NB4 (cell line): ENCODE measurements at regions not wholly inside any gene's neighbourhood (a gene's known extent, or its start where the extent isn't known, plus 50 kb on each side); places are given as distances from the start of the nearest gene placed in this dataset.

ENCODE experiments used
- DNase-seq: peaks from one replicate; pipeline ENCODE4 v3.0.0; 2010; ENCODE audit warnings: low read depth
- H3K4me3 ChIP-seq: one replicate; pipeline ENCODE4 v1.5.1; 2011; ENCODE audit warnings: mild to moderate bottlenecking, low read depth, low read length, moderate library complexity
- MYC ChIP-seq: IDR thresholded peaks from 2 replicates; pipeline ENCODE4 v1.6.1; 2011; ENCODE audit warnings: low read depth, low read length
- POLR2A ChIP-seq: IDR thresholded peaks from 2 replicates; pipeline ENCODE4 v1.6.1; 2011; ENCODE audit warnings: mild to moderate bottlenecking; ENCODE audit not compliant: insufficient read length; ENCODE audit errors: extremely low read depth
- TF ChIP-seq, protein P1 (sequence below): IDR thresholded peaks from one replicate; pipeline ENCODE4 v1.5.1; 2012; ENCODE audit warnings: low read depth, low read length
- TF ChIP-seq, protein P2 (sequence below): IDR thresholded peaks from 2 replicates; pipeline ENCODE4 v1.6.1; 2011; ENCODE audit warnings: low read depth, low read length

DNA sequence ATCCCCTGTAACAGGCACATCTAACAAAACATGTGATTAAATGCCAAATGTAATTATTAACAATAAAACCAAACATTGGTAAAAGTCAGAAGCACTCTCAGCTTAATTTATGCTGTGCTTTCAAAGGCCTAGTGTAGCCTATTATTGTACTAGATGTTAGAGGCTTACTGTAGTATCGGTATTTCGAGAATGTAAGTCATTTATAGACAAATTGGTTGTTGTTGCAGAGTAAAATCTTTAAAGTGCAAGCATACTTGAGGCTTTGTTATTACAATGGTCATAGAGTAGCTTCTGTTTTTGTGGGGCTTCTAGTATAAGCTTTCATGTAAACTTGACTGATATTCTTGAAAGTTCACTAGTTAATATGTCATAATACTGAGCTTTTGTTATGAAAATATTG is 965.8 kb downstream of the PLA2G4A start:
- H3K4me3 ChIP-seq: no peak overlapping the region
- TF ChIP-seq MYC (no peak), POLR2A (no peak)
- TF ChIP-seq, protein P1, sequence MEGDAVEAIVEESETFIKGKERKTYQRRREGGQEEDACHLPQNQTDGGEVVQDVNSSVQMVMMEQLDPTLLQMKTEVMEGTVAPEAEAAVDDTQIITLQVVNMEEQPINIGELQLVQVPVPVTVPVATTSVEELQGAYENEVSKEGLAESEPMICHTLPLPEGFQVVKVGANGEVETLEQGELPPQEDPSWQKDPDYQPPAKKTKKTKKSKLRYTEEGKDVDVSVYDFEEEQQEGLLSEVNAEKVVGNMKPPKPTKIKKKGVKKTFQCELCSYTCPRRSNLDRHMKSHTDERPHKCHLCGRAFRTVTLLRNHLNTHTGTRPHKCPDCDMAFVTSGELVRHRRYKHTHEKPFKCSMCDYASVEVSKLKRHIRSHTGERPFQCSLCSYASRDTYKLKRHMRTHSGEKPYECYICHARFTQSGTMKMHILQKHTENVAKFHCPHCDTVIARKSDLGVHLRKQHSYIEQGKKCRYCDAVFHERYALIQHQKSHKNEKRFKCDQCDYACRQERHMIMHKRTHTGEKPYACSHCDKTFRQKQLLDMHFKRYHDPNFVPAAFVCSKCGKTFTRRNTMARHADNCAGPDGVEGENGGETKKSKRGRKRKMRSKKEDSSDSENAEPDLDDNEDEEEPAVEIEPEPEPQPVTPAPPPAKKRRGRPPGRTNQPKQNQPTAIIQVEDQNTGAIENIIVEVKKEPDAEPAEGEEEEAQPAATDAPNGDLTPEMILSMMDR: no peak
- TF ChIP-seq, protein P2, sequence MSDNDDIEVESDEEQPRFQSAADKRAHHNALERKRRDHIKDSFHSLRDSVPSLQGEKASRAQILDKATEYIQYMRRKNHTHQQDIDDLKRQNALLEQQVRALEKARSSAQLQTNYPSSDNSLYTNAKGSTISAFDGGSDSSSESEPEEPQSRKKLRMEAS: no peak
- DNase-seq: no peak

DNA sequence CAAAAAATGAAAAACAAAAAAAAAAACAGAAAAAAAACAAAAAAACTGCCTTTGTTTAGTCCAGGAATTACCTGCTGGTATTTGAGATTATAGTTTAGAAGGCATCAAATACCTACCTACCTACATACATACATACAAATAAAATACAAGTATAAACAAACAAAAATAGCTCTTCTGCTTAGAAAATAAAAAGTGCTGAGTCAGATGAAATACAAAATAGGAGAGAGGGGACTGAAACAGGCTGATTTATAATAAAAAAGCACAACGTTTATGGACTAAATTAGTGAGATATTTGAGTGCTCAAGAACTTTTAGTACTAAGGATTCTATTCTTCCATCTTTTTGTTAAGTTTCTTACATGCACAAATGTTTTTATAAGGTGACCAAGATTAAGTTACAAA is 980.8 kb downstream of the PLA2G4A start:
- TF ChIP-seq, protein P2: no peak
- TF ChIP-seq POLR2A: no peak
- no peak for TF ChIP-seq MYC
- TF ChIP-seq, protein P1: no peak
- DNase-seq: no peak
- no peak overlapping the region for H3K4me3 ChIP-seq

DNA sequence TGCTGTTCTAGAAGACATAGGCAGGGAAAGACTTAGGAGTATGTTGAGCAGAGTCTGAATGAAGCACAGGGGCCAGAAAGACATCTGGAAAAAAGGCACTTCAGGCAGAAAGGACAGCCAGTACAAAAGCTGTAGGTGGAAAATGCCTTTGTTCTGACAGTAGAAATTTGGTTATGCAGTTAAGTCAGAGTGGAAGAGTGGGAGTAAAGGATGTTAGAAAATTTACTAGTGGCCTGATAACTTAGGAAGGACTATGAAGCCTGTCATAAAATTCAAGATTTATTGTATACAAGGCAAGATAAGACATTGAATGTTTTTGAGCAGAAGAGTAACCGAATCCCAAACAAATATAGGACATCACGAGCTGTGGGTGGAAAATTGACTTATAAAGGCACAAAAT is 987.9 kb downstream of the PLA2G4A start:
- no peak for DNase-seq
- TF ChIP-seq MYC: no peak
- TF ChIP-seq, protein P2: no peak
- no peak for TF ChIP-seq POLR2A
- TF ChIP-seq, protein P1: no peak
- H3K4me3 ChIP-seq: no peak overlapping the region

DNA sequence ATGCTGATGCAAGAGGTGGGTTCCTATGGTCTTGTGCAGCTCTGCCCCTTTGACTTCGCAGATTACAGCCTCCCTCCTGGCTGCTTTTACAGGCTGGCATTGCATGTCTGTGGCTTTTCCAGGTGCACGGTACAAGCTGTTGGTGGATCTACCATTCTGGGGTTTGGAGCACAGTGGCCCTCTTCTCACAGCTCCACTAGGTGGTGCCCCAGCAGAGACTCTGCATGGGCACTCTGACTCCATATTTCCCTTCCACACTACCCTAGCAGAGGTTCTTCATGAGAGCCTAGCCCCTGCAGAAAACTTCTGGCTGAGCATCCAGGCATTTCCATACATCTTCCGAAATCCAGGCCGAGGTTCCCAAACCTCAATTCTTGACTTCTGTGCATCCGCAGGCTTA is 989.0 kb downstream of the PLA2G4A start:
- no peak overlapping the region for H3K4me3 ChIP-seq
- DNase-seq: peak; percentile 4
- TF ChIP-seq MYC (no peak), POLR2A (no peak)
- TF ChIP-seq, protein P1: no peak
- TF ChIP-seq, protein P2: no peak

DNA sequence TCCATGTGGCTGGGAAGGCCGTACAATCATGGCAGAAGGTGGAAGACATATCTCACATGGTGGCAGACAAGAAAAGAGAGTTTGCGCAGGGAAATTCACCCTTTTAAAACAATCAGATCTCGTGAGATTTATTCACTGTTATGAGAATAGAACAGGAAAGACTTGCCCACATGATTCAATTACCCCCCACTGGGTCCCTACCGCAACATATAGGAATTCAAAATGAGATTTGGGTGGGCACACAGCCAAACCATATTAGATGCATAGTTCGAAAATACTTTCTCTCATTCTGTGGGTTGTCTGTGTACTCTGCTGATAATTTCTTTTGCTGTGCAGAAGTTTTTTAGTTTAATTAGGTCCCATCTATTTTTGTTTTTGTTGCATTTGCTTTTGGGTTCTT is 990.3 kb downstream of the PLA2G4A start:
- no peak for TF ChIP-seq MYC
- TF ChIP-seq, protein P2: no peak
- TF ChIP-seq POLR2A: no peak
- TF ChIP-seq, protein P1: no peak
- no peak for DNase-seq
- no peak overlapping the region for H3K4me3 ChIP-seq

DNA sequence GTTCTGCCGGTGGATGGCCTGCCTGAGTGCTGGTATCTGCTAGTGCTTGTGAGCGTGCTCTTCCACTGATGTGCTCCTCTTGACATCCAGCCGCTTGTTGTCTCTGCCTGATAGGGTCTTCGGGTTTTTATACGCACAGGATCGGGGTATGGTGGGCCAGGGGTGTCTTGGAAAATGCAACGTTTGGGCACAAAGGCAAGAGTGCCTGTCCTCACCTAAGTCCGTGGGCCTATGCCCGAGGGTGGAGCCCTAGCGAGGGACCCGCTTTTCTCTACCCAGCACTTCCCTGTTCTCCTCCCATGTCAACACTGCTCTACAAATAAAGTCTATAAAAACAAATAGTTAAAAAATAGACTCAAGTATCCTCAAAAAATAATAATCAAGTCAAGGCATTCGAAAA is 1007.8 kb downstream of the PLA2G4A start:
- DNase-seq: no peak
- H3K4me3 ChIP-seq: no peak overlapping the region
- TF ChIP-seq, protein P2: no peak
- no peak for TF ChIP-seq MYC
- no peak for TF ChIP-seq POLR2A
- TF ChIP-seq, protein P1: no peak
